NCI-H446 treated with DMSO at 0.1 percent for 48 hours (cell line): ENCODE measurements at regions not wholly inside any gene's neighbourhood (a gene's known extent, or its start where the extent isn't known, plus 50 kb on each side); places are given as distances from the start of the nearest gene placed in this dataset.

Source experiments
- DNase-seq: peaks from one replicate; lab custom pipeline; 2025; lab: John Stamatoyannopoulos, UW

DNA sequence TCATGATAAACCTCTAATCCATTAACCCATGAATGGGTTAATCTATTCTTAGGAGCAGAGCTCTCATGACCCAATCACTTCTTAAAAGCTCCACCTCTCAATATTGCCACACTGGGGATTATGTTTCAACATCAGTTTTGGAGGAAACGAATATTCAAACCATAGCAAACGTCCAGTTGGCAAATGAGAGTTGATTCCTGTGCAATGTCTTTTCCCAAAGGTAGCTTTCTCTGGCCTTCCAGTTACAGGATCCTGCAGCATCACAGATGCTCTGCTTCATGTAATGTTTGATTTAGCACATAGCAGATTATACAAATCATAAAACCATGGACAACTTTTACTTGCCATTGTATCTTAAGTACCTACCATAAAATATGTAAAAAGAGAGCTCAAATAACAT, 481.0 kb downstream of the TNS1 start:
- DNase-seq = no peak

GRCh38 chr2:217520356-217521010, 482.3 kb downstream of the TNS1 start:
- no peak for DNase-seq

- DNase-seq = no peak
Observed at GRCh38 chr2:217517402-217517801, 485.4 kb downstream of the TNS1 start.

- DNase-seq = no peak
Observed at GRCh38 chr2:217515615-217516309, 487.0 kb downstream of the TNS1 start.

DNA sequence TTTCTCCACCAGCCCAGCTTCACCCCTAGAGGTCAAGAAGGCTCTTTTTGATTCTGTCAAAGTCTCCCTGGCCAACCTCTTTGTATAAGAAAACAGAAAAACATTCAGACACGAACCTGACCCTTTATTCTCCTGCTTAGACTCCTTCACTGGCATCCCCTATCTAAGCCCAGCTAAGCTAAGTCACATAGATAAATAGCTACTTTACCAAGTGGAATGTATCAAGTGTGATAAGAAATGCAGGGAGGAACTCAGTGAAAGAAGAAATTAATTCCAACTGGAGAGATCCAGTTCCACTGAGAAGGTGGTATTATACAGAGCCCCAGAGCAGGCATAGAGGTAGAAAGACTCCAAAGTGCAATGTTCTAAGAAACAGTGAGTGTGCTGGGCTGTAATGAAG, 489.5 kb downstream of the TNS1 start:
- no peak for DNase-seq

- no peak for DNase-seq
Observed at GRCh38 chr2:217512728-217513127, 490.1 kb downstream of the TNS1 start.

GRCh38 chr2:217512259-217512658, 490.5 kb downstream of the TNS1 start:
- DNase-seq = no peak

DNA sequence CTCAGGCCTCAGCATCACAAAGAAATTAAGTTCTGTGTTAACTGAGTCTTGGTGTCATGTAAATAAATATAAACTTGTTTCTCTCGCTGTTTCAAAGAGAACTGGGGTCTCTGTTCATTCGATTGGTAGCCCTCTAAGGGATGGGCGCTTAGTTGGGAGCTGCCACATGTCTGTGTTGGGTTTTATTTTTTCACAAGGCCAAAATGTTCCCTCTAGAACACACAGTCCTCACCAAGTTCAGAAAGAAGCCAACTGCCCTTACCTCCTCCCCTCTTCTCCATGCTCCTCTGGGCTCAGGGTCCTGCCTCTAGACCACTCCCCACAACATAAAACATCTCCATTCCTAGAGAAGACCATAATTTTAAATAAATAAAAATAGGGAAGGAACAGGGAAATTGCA, 490.9 kb downstream of the TNS1 start:
- no peak for DNase-seq

DNA sequence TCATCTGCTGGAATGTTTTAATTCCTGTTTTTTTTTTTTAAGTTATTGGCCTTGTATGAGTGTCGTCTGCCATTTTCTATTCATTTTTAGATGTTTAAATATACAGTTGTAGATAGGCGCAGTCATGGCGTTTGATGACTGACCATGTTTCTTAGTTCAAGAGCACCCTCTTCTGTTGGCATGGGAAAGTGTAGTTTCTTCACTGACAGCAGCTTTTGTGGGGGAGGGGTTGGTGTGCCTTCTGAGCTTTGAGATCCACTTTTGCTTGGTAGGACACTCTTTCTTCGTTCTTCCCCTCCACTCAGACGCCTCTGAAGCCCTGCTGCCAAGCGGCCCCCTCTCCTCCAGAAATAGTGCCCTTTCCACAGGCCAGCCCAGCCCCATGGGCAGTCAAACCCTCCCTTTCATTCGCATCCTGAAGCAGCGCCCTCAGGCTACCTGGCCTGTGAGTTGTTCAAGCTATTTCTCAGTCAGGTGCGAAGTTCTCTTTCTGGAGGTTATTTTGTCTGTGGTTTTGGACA, 492.0 kb downstream of the TNS1 start:
- peak; percentile 75 for DNase-seq

GRCh38 chr2:217505303-217505702, 497.5 kb downstream of the TNS1 start:
- DNase-seq = no peak

GRCh38 chr2:217501887-217502286, 500.9 kb downstream of the TNS1 start:
- DNase-seq = no peak

- DNase-seq = no peak
Observed at GRCh38 chr2:217497843-217498377, 504.9 kb downstream of the TNS1 start.

DNA sequence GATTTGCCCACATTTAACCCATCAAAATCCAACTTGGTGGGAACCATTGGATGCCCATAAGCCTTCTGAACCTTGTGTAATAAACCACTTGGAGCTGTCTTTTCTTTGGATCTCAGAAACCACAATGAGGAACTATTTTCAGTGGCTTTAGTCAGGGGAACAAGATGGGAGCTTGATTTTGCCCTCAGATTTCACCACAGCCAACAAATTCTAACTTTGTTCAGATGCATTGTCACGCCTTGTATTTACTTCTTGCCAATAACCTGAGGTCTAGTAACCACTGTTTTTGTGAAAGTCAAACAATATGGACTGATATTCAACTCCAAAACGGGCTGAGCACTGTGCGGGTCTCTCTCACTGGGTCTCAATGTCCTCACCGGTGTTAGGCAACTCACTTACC, 508.2 kb downstream of the TNS1 start:
- no peak for DNase-seq

DNA sequence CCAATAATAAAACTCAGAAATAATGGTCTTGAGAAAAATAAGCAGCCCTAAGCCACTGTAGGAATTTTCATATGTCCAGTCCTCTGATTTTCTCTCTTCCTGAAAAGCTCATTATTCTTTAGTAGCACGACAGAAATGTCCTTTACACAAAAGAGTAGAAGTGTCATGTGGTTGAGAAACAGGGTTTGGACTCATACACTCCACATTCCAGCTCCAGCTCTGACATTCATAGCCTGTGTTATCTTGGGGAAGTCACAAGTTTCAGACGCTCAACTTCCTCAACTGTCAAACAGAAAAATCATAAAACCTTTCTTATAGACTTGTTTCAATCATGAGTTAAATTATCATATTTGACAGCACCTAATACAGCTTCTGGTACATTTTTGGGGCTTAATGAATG, 511.5 kb downstream of the TNS1 start:
- DNase-seq = no peak

DNA sequence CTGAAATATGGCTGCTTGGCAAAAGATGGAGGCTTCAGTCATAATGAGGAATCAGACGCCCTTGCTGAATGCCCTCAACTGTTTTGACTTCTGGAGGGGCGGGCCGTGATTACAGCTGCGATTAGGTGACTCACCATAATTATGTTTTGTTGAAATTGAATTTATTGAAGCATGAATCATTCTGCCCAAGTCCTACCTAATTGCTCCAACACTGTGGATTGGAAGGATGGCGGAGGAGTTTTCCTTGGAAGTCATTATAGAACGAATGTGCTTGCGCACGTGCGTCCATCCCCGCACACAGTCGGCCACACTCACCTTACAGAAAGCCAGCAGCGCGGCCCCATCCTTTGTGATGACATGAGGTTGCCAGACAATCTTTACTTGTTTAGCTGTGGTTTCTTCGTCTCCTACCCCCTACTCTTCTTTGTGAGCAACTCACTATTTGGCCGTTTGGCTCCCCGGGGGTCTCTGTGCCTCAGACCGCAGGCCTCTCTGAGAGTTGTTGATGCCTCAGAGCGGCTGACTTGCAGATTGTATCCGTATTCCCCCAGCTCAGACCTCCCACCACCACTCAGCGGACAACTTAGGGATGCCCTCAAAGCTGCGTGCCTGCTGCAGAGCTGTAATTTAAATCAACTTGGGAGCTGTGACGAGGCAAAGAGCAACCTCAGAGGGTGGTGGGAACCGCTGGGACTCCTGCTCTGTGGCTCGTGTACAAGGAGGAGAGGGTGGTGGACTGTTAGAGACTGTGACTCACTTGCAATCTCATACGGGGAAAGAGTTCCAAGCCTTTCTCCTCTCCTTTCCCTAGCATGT, 513.4 kb downstream of the TNS1 start:
- DNase-seq = peak; percentile 30

- no peak for DNase-seq
Observed at GRCh38 chr2:217484046-217484445, 518.7 kb downstream of the TNS1 start.

GRCh38 chr2:217482056-217482710, 520.6 kb downstream of the TNS1 start:
- DNase-seq = no peak

DNA sequence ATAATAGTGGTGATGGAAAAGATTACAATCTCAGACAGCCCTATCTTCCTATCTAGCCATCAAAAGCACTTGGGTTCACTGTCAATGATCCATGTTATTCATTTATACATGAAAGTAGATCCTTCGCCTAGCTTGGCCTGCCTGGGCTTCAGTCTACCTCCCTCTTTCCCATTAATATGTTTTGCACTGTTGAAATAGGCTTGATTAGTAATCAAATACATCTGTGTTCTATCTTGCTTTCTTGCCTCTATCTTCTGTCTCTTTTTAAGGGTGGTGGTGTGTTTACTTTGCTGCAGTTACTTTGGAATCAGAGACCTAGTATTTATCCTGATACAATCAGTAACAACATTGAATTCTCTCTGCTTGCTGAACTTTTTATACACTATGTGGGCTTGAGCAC, 521.2 kb downstream of the TNS1 start:
- no peak for DNase-seq

DNA sequence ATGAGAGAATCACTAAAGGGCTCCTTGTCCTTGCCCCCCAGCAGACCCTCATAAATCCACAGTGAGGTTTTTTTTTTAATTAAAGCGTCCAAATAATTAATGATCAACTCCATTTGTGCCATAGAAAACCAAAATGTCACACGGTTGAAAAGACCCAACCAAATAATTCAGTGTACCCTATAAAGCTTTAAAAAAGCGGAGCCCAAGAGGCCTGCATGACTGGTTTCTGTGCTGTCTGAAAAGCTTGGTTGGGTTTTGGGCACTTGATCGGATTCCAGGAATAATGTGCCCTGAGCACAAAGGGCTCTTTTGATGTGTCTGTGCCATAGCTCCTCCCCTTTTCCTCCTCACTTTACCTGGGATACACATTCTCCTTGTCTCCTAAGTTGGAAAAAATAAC, 523.2 kb downstream of the TNS1 start:
- DNase-seq = no peak

DNA sequence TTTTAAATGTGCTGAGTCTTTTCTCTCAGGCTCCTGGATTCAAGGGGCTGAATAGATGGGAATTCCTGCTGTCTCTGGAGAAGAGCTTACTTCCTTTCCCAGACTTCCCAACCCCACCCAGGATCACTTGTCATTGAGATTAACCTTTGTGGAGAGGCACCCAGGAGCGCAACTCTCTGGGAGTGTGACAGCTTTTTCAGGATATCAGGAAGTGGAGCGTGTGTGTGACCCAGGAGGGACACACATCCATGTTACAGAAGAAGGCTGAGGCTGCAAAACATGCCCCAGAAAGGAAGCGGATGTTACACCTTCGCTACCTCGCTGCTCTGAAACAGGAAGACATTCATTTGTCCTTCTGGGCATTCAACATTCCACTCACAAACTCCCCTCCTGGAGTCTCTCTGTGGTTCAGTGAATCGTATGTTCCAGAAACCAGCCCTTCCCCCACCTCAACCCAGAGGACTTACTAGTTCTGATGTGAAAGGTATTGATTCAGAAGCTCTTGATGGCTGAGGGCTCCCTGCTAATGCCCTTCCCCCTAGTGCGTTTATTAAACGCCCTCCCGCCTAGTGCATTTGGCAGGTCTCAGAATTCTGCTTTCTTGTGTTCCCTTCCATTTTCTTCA, 523.9 kb downstream of the TNS1 start:
- DNase-seq = no peak

DNA sequence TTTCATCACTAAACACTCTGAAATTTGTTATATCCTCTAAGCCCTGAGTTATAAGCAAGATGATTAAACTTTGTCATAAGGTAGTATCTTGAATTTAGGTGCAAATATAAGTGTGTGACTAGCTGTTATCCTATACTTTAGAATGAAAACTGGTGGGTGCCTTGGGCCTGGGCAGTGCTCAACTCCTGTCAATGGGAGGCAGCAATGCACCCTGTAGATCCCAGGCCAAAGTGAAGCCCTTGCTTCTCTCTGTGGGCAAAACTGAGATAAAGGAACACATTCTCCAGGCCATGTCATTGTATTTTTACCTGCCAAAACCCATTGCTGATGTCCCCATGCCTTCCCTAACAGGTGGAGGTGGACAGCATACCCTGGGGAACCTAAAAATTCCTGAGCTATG, 525.2 kb downstream of the TNS1 start:
- DNase-seq = no peak

GRCh38 chr2:217475791-217476190, 527.0 kb downstream of the TNS1 start:
- DNase-seq = no peak
